ENCODE measurements at regions not wholly inside any gene's neighbourhood (a gene's known extent, or its start where the extent isn't known, plus 50 kb on each side); places are given as distances from the start of the nearest gene placed in this dataset.

DNA sequence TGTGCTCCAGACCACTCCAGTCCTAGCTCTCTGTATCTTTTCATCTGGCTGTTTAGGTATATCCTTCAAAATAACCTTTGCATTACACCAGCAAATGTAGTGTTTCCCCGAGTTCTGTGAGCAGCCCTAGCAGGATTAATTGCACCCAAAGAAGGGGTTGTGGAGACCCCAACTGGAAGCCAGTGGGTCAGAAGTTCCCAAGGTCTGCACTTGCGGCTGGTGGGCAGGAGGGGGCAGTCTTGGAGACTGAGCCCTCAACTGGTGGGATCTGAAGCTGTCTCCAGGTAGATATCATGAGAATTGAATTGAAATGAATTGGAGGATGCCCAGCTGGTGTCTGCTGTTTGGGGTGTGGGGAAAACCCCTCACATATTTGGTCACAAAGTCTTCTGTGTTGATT is 1485.3 kb upstream of the TENM3 start:
- no peak for DNase-seq
- no peaks in the 10 kb centered on the region for H3K36me3 ChIP-seq (ENCODE audit: control insufficient read depth, insufficient read depth, low read length)
- H3K27ac ChIP-seq (ENCODE audit: low read length): no peak overlapping the region
- WGBS (ENCODE audit: insufficient coverage, low lambda C conversion rate): 100% methylated on average over 1 of the region's 2 CpGs
- H3K4me1 ChIP-seq (ENCODE audit: control insufficient read depth, insufficient read depth, low read length): no peaks in the 10 kb centered on the region
- no peak overlapping the region for H3K4me3 ChIP-seq (ENCODE audit: low read length)
- no peaks in the 10 kb centered on the region for H3K9me3 ChIP-seq (ENCODE audit: control insufficient read depth, low read depth, low read length)
- H3K27me3 ChIP-seq (ENCODE audit: control insufficient read depth, insufficient read depth, low read length): no peaks in the 10 kb centered on the region

GRCh38 chr4:180766045-180766444 is 1477.2 kb upstream of the TENM3 start:
- Histone ChIP-seq H3K27me3 (ENCODE audit: control insufficient read depth, insufficient read depth, low read length) (no peaks in the 10 kb centered on the region), H3K4me3 (ENCODE audit: low read length) (no peak overlapping the region), H3K36me3 (ENCODE audit: control insufficient read depth, insufficient read depth, low read length) (no peaks in the 10 kb centered on the region), H3K4me1 (ENCODE audit: control insufficient read depth, insufficient read depth, low read length) (no peaks in the 10 kb centered on the region), H3K27ac (ENCODE audit: low read length) (no peak overlapping the region), H3K9me3 (ENCODE audit: control insufficient read depth, low read depth, low read length) (no peaks in the 10 kb centered on the region)
- DNase-seq: no peak
- WGBS (ENCODE audit: insufficient coverage, low lambda C conversion rate): 73% methylated on average over 2 of the region's 5 CpGs

DNA sequence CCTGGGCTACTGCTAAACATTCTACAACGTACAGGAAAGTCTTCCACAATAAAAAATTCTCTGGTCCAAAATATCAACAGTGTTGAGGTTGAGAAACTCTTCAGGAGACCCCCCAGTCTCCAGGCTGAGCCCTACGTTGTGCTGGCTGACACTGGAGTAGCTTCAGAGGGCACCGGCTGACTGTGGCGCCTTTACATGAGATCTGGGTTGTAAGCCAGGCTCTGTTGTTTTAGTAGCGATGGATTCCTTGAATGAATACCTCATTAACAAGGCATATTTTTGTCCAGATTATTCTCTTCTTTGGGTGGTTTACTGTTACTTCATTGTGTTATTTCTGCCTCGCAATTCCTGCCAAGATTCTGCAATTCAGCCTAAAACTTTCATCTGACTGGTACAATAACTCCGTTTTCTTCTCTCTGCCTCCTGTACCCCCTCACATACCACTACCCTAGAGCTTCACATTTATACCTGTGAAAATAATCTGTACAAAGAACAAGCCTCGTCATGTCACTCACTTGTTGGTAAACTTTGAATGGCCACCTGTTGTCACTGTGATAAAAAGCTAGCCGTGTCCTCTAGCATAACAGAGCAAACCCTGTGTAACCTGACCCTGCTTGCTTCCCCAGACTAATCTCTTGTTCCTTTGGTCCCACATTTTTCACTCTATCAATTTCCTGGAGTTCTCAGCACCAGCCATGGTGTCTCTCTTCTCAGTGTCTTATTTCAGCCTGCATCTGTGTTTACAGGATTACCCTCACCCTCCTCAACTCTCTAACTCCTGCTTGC is 1476.1 kb upstream of the TENM3 start:
- Histone ChIP-seq H3K9me3 (ENCODE audit: control insufficient read depth, low read depth, low read length) (no peaks in the 10 kb centered on the region), H3K27ac (ENCODE audit: low read length) (no peak overlapping the region), H3K4me1 (ENCODE audit: control insufficient read depth, insufficient read depth, low read length) (no peaks in the 10 kb centered on the region), H3K27me3 (ENCODE audit: control insufficient read depth, insufficient read depth, low read length) (no peaks in the 10 kb centered on the region), H3K36me3 (ENCODE audit: control insufficient read depth, insufficient read depth, low read length) (no peaks in the 10 kb centered on the region), H3K4me3 (ENCODE audit: low read length) (no peak overlapping the region)
- WGBS (ENCODE audit: insufficient coverage, low lambda C conversion rate): 91% methylated on average over 5 of the region's 9 CpGs
- DNase-seq: no peak

GRCh38 chr4:180768610-180769009 is 1474.6 kb upstream of the TENM3 start:
- no peak overlapping the region for H3K4me3 ChIP-seq (ENCODE audit: low read length)
- no peak for DNase-seq
- no peaks in the 10 kb centered on the region for H3K36me3 ChIP-seq (ENCODE audit: control insufficient read depth, insufficient read depth, low read length)
- no peaks in the 10 kb centered on the region for H3K9me3 ChIP-seq (ENCODE audit: control insufficient read depth, low read depth, low read length)
- no peaks in the 10 kb centered on the region for H3K4me1 ChIP-seq (ENCODE audit: control insufficient read depth, insufficient read depth, low read length)
- no peak overlapping the region for H3K27ac ChIP-seq (ENCODE audit: low read length)
- H3K27me3 ChIP-seq (ENCODE audit: control insufficient read depth, insufficient read depth, low read length): no peaks in the 10 kb centered on the region
- WGBS (ENCODE audit: insufficient coverage, low lambda C conversion rate): 75% methylated on average over 2 of the region's 3 CpGs

DNA sequence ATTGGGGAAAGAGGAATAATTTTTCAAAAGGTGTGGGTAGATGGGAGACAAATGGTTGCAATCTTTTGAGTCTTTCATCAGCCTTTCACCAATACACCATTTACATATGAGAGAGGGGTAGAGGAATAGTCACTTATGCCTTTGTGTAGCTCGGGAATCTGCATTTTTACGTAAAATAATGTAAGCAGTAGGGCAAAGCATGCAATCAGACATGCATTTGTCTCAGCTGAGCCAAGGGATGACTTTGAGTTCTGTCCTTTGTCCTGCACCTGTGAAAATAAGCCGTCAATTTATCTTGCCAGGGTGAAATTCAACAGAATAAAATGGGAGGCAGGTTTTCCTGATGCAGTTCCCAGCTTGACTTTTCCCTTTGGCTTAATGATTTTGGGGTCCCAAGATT is 1473.4 kb upstream of the TENM3 start:
- no peaks in the 10 kb centered on the region for H3K36me3 ChIP-seq (ENCODE audit: control insufficient read depth, insufficient read depth, low read length)
- 100% methylated on average over 1 of the region's 3 CpGs for WGBS (ENCODE audit: insufficient coverage, low lambda C conversion rate)

GRCh38 chr4:180770265-180770664 is 1472.9 kb upstream of the TENM3 start:
- H3K9me3 ChIP-seq (ENCODE audit: control insufficient read depth, low read depth, low read length): no peaks in the 10 kb centered on the region
- H3K4me1 ChIP-seq (ENCODE audit: control insufficient read depth, insufficient read depth, low read length): no peaks in the 10 kb centered on the region
- no peak for DNase-seq
- no peak overlapping the region for H3K4me3 ChIP-seq (ENCODE audit: low read length)
- no peak overlapping the region for H3K27ac ChIP-seq (ENCODE audit: low read length)
- no CpG with 5 or more reads among the region's 2 CpGs for WGBS (ENCODE audit: insufficient coverage, low lambda C conversion rate)
- H3K27me3 ChIP-seq (ENCODE audit: control insufficient read depth, insufficient read depth, low read length): no peaks in the 10 kb centered on the region
- H3K36me3 ChIP-seq (ENCODE audit: control insufficient read depth, insufficient read depth, low read length): no peaks in the 10 kb centered on the region

More for the DNA sequence above, 1473.4 kb upstream of the TENM3 start:
- H3K4me1 ChIP-seq (ENCODE audit: control insufficient read depth, insufficient read depth, low read length): no peaks in the 10 kb centered on the region
- no peak overlapping the region for H3K27ac ChIP-seq (ENCODE audit: low read length)
- no peak overlapping the region for H3K4me3 ChIP-seq (ENCODE audit: low read length)
- no peak for DNase-seq
- no peaks in the 10 kb centered on the region for H3K9me3 ChIP-seq (ENCODE audit: control insufficient read depth, low read depth, low read length)
- no peaks in the 10 kb centered on the region for H3K27me3 ChIP-seq (ENCODE audit: control insufficient read depth, insufficient read depth, low read length)

DNA sequence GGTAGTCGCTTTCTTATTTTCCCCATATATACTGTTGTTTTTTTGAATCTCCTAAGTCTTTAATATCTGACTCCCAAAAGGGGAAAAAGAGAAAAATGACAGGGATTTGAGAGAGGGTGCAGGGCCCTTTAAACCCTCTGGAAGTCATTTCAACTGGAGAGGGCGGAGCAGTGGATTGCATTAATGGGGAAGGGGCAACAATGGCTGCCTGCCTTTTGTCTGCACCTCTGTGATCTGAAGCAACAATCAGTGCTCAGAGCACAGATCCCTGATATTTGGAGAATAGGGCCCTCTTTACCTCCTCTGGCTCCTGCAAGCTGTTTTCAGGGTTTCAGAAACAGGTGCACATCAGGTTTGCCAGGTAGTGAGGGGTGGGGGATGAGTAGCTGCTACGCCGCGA is 1458.3 kb upstream of the TENM3 start:
- Histone ChIP-seq H3K4me1 (ENCODE audit: control insufficient read depth, insufficient read depth, low read length) (no peaks in the 10 kb centered on the region), H3K36me3 (ENCODE audit: control insufficient read depth, insufficient read depth, low read length) (no peaks in the 10 kb centered on the region), H3K9me3 (ENCODE audit: control insufficient read depth, low read depth, low read length) (no peaks in the 10 kb centered on the region), H3K27me3 (ENCODE audit: control insufficient read depth, insufficient read depth, low read length) (no peaks in the 10 kb centered on the region), H3K4me3 (ENCODE audit: low read length) (no peak overlapping the region), H3K27ac (ENCODE audit: low read length) (no peak overlapping the region)
- DNase-seq: no peak
- 83% methylated on average over 1 of the region's 5 CpGs for WGBS (ENCODE audit: insufficient coverage, low lambda C conversion rate)

DNA sequence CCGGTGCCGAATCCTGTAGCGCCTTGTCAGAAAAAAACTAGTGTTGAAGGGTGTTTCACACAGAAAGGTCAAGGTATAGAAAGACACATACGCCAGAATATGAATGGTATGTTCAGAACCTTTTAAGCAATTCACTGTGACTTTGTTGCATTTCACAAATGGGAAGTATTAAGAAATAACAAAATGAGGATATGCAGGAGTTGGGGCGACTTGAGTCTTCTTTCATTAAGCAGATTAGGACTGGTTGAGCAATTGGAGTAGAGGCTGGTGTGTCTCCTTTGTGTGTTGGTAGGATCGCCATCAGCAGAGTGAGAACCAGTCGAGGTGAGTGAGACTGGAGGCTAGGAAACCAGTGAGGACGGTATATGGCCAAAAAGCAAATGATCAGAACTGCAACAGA is 1454.5 kb upstream of the TENM3 start:
- WGBS (ENCODE audit: insufficient coverage, low lambda C conversion rate): 95% methylated on average over 4 of the region's 8 CpGs
- Histone ChIP-seq H3K9me3 (ENCODE audit: control insufficient read depth, low read depth, low read length) (no peaks in the 10 kb centered on the region), H3K27ac (ENCODE audit: low read length) (no peak overlapping the region), H3K4me1 (ENCODE audit: control insufficient read depth, insufficient read depth, low read length) (no peaks in the 10 kb centered on the region), H3K36me3 (ENCODE audit: control insufficient read depth, insufficient read depth, low read length) (no peaks in the 10 kb centered on the region), H3K27me3 (ENCODE audit: control insufficient read depth, insufficient read depth, low read length) (no peaks in the 10 kb centered on the region), H3K4me3 (ENCODE audit: low read length) (no peak overlapping the region)
- DNase-seq: no peak

- Histone ChIP-seq H3K27me3 (ENCODE audit: control insufficient read depth, insufficient read depth, low read length) (no peaks in the 10 kb centered on the region), H3K36me3 (ENCODE audit: control insufficient read depth, insufficient read depth, low read length) (no peaks in the 10 kb centered on the region), H3K4me3 (ENCODE audit: low read length) (no peak overlapping the region), H3K27ac (ENCODE audit: low read length) (no peak overlapping the region), H3K4me1 (ENCODE audit: control insufficient read depth, insufficient read depth, low read length) (no peaks in the 10 kb centered on the region), H3K9me3 (ENCODE audit: control insufficient read depth, low read depth, low read length) (no peaks in the 10 kb centered on the region)
- no peak for DNase-seq
- WGBS (ENCODE audit: insufficient coverage, low lambda C conversion rate): no CpG with 5 or more reads among the region's 6 CpGs
Observed at GRCh38 chr4:180789929-180790328, 1453.3 kb upstream of the TENM3 start.

GRCh38 chr4:180790471-180790870 is 1452.7 kb upstream of the TENM3 start:
- WGBS (ENCODE audit: insufficient coverage, low lambda C conversion rate): 100% methylated on average over 1 of the region's 3 CpGs
- Histone ChIP-seq H3K9me3 (ENCODE audit: control insufficient read depth, low read depth, low read length) (no peaks in the 10 kb centered on the region), H3K4me1 (ENCODE audit: control insufficient read depth, insufficient read depth, low read length) (no peaks in the 10 kb centered on the region), H3K27me3 (ENCODE audit: control insufficient read depth, insufficient read depth, low read length) (no peaks in the 10 kb centered on the region), H3K27ac (ENCODE audit: low read length) (no peak overlapping the region), H3K4me3 (ENCODE audit: low read length) (no peak overlapping the region), H3K36me3 (ENCODE audit: control insufficient read depth, insufficient read depth, low read length) (no peaks in the 10 kb centered on the region)
- no peak for DNase-seq

- Histone ChIP-seq H3K9me3 (ENCODE audit: control insufficient read depth, low read depth, low read length) (no peaks in the 10 kb centered on the region), H3K4me3 (ENCODE audit: low read length) (no peak overlapping the region), H3K27me3 (ENCODE audit: control insufficient read depth, insufficient read depth, low read length) (no peaks in the 10 kb centered on the region), H3K36me3 (ENCODE audit: control insufficient read depth, insufficient read depth, low read length) (no peaks in the 10 kb centered on the region), H3K27ac (ENCODE audit: low read length) (no peak overlapping the region), H3K4me1 (ENCODE audit: control insufficient read depth, insufficient read depth, low read length) (no peaks in the 10 kb centered on the region)
- no peak for DNase-seq
Observed at GRCh38 chr4:180792541-180792940, 1450.7 kb upstream of the TENM3 start.
